IPS-NIHi7 (cell line): ENCODE measurements at regions not wholly inside any gene's neighbourhood (a gene's known extent, or its start where the extent isn't known, plus 50 kb on each side); places are given as distances from the start of the nearest gene placed in this dataset.
"Not testable (repeated sequence)": the region's sequence is repeated elsewhere in the genome, so short reads cannot be mapped to it uniquely, and the experiment has no call there.

ENCODE experiments used
- DNase-seq: peaks from one replicate; pipeline ENCODE4 v3.0.0; 2012; ENCODE audit warnings: mixed read lengths; ENCODE audit errors: extremely low spot score

DNA sequence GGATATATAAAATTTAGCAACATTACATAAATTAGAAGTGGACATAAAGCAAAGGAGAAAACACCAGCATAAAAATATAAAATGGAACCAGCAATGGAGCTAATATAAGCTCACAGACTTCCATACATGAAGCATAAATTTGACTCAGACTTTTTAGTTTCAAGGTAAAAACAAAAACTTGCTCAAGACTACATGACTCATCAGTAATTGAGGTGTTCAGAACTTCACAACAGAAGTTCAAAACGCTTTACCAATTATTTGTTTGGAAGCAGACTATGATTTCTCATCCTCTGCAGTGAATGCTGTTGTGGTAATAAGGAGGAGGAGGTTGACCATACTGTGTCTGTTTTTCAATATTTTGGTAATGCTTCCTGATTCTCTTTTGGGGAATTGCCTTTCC lies 192.0 kb upstream of the MEIS1 start:
- not testable (repeated sequence) for DNase-seq

DNA sequence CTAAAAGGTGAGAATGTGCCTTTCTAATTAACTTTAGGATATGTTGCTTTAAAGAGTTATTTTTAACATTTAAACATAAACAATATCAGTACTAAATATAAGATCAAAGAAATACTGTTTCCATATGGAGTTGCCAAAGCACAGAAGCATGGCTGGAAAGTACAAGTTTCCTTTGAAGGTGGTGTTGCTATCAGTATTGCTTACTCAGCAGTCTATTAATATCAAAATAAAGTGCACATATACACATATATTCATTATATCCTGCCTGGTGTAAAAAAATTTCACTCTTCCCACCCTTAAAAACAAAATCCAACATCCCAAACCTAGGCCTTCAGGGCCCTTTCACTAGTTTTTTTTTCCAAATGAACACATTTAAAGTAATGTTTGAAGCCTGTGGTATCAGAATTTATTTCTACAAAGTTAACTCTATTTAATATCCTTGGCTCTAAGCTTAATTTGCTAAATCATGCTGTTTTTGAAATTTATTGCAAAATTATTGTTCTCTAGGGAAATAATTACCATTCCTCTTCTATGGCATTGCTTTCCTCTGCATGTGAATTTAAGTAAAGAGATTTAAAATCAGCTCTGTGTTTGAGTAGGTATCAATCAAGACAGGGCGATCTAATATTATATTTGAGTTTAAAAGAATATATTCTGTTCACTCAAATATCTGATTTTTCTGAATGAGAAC lies 192.7 kb upstream of the MEIS1 start:
- DNase-seq = no peak

DNA sequence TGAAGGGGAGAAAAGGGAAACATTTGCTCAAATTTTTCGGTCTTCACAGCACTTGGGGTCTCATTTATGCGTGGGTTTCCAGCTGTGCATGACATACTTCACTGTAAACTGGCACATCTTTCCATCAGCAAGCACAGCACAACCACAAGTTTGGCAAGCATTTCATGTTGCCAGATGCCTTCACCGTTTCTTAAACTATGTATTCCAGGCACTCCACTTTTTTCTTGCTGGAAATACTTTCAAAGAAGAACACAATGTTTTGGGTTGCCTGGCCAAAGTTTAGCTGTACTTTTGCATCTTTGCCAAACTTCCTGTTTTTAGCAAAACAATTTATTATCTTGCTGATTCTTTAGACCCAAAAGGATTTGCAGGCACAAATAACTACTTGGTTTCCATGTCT lies 194.6 kb upstream of the MEIS1 start:
- no peak for DNase-seq

DNA sequence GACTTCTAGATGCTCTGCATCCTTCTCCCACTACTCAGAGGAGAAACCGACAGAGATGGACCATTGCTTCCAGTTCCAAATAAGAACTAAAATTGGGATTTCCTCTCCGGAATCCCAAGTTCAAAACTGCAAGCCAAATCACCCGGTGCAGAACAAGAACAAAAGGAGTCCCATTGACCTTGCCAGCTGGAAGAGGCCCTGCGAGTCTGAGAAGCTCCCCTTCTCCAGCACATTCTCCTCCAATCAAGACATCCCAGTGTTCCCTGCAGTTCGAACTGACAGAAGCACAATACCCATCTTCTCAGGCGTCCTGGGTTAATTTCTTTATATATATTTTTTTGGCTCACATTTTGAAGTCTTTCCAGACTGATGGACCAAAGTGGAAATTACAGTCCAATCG lies 195.3 kb upstream of the MEIS1 start:
- no peak for DNase-seq

DNA sequence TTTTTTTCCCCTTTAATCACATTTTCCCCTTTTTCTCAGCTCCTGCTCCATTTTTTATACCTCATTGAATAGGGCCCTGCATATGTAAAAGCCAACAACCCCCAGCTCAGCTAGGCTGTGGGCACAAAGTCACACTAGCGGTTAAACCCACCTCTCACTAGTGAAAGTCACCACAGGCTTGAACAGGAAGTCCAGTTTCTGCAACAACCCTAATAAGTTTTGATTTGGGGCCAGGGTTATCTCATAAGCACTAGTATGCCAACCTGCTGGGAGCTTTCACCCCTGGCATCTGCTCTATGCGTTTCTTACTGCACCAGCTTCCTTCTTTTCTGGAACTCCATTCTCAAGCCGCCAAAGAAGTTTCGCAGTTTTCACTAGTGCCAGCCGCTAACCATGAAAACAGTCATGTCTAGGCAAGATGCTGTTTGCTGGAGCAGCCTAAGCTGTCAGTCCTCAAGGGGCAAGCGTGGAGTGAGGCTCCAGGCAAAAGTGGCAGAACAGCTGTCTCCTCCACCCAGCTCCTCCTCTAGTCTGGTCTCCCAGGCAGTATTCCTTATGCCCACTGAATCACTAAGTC lies 197.0 kb upstream of the MEIS1 start:
- DNase-seq = no peak

DNA sequence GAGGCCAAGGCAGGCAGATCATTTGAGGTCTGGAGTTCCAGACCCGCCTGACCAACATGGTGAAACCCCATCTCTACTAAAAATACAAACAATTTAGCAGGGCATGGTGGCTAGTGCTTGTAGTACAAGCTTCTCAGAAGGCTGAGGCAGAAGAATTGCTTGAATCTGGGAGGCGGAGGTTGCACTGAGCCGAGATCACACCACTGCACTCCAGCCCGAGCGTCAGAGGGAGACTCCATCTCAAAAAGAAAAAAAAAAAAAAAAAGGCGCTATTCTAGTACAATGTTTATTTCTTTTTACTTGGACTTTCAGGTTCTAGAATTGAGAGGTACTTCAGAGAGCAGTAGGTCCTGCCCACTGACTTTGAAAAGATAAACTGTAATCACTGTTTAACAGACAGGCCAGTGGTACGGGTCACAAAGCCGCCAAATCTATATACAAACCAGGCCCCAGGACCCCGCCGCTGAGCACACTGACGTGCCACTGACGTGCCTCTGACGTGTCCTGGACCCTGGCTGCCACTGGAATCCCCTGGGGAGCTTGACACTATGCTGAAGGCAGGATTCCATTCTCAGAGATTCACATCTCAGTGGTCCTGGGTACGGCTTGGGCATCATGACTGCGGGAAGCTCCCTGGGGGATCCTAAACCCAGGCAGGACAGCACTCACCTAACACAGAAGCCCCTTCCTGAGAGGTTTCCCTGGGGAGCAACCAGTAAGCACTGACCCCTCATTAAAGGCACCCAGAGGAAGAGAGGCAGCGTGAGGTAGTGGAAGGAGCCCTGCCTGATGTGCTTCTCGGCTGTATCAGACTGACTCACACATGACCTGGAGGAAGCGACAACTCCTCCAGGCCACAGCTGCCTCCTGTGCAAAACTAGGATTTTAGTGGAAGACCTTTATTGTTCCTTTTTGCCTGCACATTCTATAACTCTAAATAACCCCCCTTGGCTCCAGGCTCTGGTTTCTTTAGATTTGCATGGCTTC lies 197.8 kb upstream of the MEIS1 start:
- DNase-seq = no peak

DNA sequence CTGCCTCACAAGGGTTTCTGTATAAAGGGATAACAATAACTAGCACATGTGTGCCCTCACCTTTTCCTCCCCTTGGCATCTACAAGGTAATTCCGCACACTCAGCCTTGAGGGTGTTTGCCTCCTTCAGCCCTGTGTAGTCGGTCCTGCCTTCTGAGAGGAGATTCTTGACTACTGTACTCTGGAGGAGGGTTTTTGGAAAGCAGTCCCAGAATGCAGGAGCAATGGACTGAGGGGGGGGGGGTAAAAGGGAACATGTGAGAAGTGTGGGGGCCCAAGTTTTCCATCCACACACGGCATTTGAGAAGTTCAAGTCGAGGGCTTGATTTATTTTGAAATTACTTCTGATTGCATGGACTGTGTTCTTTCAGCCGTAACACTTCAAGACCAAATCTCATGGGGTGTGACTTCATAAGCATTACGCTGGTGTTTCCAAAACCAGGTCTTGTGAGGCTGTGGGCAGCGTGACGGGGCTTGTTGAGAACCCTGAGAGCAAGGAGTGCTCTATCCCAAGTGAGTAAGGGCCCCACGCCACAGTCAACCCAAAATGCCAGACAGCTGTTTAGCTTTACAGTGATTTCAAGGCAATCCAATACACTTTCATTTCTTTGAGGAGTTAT lies 198.7 kb upstream of the MEIS1 start:
- DNase-seq = no peak

DNA sequence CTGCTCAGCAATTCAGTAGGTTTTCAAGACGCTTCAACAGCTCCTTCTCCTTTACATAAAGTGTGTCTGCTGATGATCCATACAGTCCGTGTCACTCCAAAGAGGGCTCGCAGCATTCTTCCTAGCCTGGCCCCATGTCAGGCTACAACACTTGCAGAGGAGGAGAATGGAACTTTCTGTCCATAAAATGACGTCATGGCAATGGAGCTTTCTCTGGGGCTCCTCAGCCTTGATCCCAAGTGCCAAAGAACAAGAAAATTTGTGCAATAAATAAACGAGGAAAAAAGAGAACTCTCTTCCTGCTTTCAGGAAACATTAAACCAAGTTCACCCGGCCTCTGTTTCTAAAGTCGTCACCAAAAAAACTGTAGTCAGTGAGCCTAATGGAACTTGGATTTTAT lies 199.5 kb upstream of the MEIS1 start:
- no peak for DNase-seq

DNA sequence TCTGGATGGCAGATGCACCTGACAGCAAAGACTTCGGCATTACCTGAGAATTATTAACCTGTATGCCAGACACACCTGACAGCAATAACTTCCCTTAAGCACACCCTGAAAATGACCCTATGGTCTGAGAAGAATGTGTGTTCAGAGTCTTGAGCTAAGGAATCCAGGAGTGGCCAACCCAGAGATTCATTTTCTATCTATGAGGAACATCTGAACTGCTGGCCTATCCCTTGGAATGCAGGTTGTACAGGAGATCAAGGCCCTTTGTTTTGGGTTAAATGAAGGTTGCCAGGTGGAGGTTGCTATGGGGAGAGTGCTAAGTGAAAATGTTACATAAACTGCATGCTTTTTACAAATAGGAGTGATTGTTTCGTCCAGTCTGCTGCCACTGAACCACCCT lies 200.9 kb upstream of the MEIS1 start:
- DNase-seq = no peak

DNA sequence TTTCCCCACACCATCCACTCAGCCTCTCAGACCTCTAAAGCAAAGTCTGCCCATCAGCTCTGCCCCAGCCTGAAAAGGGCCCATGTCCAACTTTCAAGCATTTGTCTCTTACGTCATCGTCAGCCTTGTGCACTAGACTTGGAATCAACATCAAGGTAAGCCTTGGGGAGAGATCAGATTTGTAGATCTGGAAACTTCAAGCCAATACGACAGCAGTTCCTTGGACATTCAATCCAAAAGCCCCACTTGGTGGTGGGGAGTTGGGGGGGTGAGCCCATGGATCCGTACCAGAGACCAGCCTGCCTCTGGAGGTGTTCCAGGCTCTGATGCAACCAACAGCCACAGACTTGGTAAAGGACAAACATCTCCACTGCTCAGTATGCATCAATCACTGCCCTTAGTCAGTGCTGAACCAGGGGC lies 206.8 kb upstream of the MEIS1 start:
- DNase-seq = no peak

DNA sequence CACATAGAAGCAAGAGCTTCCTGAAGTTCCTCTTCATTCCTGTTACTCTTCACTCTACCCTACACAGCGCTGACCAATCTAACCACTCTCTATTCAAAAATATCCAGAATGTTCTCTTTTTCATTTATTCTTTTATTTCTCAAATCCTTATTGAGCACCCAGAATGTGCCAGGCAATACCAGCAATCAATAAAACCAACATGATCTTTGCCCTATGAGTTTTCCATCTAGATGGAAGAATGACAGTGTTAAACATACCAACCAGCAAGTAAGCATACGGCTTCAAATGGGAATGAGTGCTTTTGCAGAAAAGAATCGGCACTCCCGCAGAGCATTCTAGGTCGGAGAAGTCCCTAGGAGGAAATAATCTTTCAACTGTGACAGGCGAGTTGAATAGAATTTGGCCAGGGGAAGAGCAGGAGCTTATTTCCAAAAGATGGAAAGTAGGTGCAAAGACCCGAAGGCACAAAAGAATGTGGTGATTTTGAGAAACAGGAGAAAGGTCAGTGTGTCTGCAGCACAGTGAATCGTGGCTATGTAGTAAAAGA lies 217.8 kb upstream of the MEIS1 start:
- DNase-seq = no peak

DNA sequence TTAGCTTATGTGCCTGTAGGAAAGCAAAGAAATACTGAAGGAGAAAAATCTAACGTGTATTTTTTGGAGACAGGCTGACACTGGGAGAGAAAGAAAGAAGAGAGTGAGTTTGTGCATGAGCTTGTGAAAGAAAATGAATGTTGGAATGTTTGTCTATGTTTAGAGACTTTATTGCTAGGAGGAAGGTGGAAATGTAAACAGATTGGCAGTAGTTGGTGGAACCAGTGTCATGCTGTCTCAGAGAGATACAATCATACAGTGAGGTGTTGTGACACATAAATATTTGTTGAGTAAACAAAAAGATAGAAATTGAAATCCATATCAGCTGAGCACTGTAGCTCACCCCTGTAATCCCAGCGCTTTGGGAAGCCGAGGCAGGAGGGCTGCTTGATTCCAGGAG lies 222.2 kb upstream of the MEIS1 start:
- no peak for DNase-seq

DNA sequence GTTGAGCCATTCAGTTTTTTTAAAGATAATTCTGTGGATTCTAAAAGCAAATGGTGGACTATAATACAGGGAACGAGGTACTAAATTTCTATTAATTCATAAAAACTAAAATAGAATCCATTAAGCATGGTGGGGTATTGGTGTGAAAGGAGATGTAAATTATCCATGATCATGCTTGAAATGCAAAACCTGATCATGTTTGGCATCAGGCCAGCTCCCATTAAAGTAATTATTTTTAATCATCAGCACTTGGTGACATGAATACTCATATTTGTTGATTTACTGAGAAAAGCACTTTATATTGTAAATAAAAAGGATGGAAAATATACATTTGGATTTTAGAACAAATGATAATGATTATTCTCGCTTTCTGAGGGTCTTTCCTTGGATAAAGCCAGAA lies 232.3 kb upstream of the MEIS1 start:
- DNase-seq = no peak

DNA sequence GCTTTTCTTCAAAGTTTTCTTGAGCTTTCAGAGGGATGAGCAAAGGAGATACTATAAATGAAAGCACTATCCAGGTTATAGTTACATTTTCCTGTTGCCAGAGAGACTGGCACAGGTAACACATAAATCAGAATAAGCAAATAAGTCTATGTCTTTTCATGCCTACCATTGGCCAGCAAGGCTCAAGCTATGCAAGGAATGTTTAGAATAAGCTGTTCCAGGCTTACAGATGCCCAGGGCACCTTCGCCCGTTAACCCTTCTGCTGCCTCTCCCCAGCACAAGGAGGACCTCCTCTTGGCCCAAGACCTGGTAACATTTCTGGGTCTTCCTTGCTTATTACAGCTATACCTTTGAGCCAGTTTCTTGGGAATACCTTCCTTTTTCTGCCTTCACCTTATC lies 233.7 kb upstream of the MEIS1 start:
- no peak for DNase-seq

DNA sequence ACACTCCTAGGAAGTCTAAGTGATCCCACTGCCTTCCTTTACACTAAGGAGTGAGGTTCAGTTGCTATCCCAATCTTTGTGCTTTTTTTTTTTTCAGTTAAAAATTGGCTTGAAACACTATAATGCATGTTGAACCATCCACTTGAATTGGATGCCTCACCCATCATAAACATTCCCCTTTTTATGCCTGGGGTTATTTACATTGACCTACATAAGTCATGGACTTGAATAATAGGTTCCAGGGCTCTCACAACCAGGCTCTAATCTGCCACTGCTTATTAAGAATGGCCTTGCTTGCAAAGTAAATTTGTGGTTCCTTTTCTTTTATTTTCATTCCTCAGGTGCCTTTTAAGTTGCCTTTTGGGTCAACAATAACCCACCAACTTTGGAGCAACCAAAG lies 236.1 kb upstream of the MEIS1 start:
- no peak for DNase-seq

DNA sequence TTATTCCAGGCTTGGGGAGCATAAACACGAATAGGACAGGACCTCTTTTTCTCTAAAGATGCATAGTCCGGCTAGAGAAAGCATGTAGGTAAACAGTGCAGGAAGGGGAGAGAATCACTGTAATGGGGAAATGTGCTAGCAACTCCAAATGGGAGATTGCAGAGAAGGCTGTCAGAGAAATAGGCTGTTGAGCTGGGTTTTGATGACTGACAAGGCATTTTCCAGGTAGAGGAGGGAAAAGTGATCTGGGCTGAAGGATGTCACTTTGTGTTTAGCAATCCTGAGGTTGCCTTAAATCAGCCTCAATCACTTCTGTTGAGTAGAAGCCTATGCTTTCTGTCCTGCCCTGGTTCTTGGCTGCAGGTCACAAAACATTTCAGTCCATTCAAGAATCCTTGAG lies 242.0 kb upstream of the MEIS1 start:
- no peak for DNase-seq

DNA sequence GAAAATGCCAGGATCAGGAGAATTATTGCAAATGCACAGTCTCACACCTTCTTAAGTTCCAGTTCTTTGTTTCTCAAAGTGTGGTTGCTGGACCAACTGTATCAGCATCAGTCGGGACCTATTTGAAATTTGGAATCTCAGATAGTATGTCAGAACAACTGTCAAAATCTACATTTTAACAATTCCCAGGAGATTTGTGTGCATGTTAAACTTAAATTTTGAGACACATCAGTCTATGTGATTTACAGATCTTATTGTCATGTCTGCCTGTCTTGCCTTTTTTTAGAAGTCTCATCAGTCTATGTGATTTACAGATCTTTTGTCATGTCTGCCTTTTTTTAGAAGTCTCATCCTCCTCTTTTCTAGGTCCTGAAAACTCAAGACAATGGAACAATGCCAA lies 243.6 kb upstream of the MEIS1 start:
- no peak for DNase-seq

DNA sequence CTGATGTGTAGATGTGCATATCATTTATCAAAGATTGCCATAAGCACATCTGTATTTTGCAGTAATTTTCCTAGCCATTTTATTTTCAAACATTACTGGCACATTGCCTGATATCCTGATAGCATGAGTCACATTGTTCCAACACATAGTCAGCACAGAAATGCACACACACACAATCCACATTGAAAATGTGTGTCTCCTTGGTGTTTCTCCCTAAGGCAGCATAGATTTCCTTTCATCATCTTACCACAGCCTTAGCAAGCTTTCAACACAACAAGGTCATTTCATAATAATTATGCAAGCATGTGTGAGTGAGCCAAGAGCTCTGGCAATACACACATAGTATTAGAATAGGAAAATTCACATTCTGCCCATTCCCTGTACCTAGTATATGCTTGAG lies 245.4 kb upstream of the MEIS1 start:
- DNase-seq = no peak

DNA sequence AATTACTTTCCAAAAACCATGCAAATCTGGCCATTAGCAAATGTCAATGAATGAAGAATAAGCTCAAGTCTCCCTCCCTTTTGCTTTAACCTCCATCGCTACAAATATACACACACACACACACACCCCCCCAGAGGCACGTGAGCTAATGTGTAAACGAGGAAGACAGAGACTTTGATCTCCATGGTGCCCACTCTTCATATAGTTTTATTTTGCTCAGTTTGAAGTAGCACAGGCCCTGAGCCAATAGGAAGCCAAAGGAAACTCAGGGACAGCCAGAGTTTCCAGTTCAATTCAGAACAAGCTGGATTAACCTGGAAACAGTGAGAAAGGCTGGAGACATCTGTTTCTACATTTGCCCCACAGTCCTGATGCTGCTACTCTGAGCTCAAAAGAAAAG lies 248.4 kb upstream of the MEIS1 start:
- DNase-seq = no peak

DNA sequence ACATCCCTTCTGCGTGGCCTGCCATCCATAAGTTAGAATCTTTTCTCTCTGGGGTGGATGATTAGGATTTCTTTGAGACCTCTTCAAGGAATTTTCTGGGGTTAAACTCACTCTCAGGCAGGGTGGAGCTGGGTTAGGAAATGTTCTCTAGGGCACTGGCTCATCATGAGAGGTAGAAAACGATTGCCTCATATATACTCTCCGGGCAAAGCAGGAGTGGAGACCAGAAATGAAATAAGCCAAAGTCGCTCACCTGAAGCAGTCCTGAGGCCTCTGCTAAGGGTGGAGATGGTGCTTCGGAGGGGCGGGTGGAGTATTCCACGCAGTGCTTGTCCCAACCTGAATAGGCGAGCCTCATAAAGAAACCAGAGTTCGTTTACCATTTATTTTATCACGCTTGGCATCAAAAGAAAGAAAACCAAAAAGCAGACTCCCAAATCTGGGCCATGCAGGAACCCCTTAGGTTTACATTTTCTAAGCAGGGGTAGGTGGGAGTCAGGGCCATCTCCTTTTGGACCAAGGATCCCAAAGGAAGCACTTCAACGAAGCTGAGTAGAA lies 249.3 kb upstream of the MEIS1 start:
- DNase-seq = no peak

DNA sequence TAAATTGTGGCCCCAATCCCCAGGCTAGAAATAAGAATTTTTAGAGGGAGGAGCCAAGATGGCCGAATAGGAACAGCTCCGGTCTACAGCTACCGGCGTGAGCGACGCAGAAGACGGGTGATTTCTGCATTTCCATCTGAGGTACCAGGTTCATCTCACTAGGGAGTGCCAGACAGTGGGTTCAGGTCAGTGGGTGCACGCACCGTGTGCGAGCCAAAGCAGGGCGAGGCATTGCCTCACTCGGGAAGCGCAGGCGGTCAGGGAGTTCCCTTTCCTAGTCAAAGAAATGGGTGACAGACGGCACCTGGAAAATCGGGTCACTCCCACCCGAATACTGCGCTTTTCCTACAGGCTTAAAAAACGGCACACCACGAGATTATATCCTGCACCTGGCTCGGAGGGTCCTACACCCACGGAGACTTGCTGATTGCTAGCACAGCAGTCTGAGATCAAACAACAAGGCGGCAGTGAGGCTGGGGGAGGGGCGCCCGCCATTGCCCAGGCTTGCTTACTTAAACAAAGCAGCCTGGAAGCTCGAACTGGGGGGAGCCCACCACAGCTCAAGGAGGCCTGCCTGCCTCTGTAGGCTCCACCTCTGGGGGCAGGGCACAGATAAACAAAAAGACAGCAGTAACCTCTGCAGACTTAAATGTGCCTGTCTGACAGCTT lies 257.7 kb upstream of the MEIS1 start:
- DNase-seq = not testable (repeated sequence)
